AG04450 (cell line): ENCODE measurements at regions not wholly inside any gene's neighbourhood (a gene's known extent, or its start where the extent isn't known, plus 50 kb on each side); places are given as distances from the start of the nearest gene placed in this dataset.
"Not testable (repeated sequence)": the region's sequence is repeated elsewhere in the genome, so short reads cannot be mapped to it uniquely, and the experiment has no call there.

ENCODE experiments used
- CTCF ChIA-PET: fragments of 300-600, 350-600 bp; formaldehyde crosslinking; extraction: SDS; loops from one replicate; lab custom pipeline; 2022; ENCODE audit warnings: antibody characterized with exemption, inconsistent platforms; lab: Charles Lee
- POLR2A ChIA-PET: fragments of 350-600 bp; formaldehyde crosslinking; extraction: SDS; loops from one replicate; lab custom pipeline; 2021; ENCODE audit warnings: antibody characterized with exemption, inconsistent platforms; lab: Yijun Ruan, JAX
- DNase-seq: peaks from one replicate; pipeline ENCODE4 v3.0.0-alpha.2; 2011; ENCODE audit warnings: low read depth, low spot score
- H3K27ac ChIP-seq: one replicate; pipeline ENCODE4 v1.5.1; 2012; ENCODE audit warnings: low read depth, low read length, control low read depth
- H3K27me3 ChIP-seq: one replicate; pipeline ENCODE4 v1.6.0; 2012; ENCODE audit warnings: low read length; ENCODE audit not compliant: control insufficient read depth, insufficient read depth
- H3K4me3 ChIP-seq: 2 replicates; pipeline ENCODE4 v1.5.1; 2011; ENCODE audit warnings: mild to moderate bottlenecking, low read depth, low read length, control low read depth
- H3K9me3 ChIP-seq: 2 replicates; pipeline ENCODE4 v1.5.1; 2012; ENCODE audit warnings: low read length; ENCODE audit not compliant: control insufficient read depth, insufficient read depth
- CTCF ChIP-seq: IDR thresholded peaks from 2 replicates; pipeline ENCODE4 v1.5.1; 2011; ENCODE audit warnings: low read depth, low read length, control low read depth, inconsistent platforms

GRCh38 chrX:50980251-50980650 is 69.7 kb downstream of the BMP15 start:
- TF ChIP-seq CTCF, result no peak
- H3K9me3 ChIP-seq, result no peaks in the 10 kb centered on the region
- no peak overlapping the region for H3K4me3 ChIP-seq
- H3K27ac ChIP-seq, result no peak overlapping the region
- no peak for DNase-seq
- no peaks in the 10 kb centered on the region for H3K27me3 ChIP-seq
- ChIA-PET POLR2A (no interaction called here), CTCF (no interaction called here)

GRCh38 chrX:50988649-50989048 is 78.1 kb downstream of the BMP15 start:
- ChIA-PET POLR2A (no interaction called here), CTCF (interaction anchor here (1.6 to 2.5 kb wide), 2 partner anchors 241 to 297 kb away, joined by 7 to 16 read pairs; no protein-coding TSS in a partner anchor)
- no peaks in the 10 kb centered on the region for H3K27me3 ChIP-seq
- no peak for DNase-seq
- peak; percentile 52 for TF ChIP-seq CTCF
- no peak overlapping the region for H3K4me3 ChIP-seq
- H3K27ac ChIP-seq, result no peak overlapping the region
- H3K9me3 ChIP-seq, result no peaks in the 10 kb centered on the region

DNA sequence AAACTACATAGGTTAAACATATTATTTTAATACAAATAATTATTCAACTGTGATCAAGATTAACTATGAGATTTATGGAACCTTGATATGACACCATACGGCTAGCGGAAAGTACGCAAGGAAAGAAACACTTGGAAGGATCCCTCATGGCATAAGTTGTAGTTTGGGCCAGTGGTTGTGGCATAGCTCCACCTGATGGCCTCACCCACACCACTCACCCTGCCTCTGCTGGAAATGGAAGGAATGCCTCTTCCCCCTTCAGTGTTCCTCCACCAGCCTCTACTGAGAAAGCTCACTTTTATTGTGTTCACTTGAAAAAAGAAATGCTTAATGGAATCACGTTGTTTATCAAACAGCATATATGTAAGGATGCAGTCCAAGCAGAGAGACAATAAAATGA is 86.4 kb downstream of the BMP15 start:
- Histone ChIP-seq H3K9me3 (no peaks in the 10 kb centered on the region), H3K4me3 (no peak overlapping the region), H3K27ac (no peak overlapping the region), H3K27me3 (no peaks in the 10 kb centered on the region)
- ChIA-PET CTCF (no interaction called here), POLR2A (no interaction called here)
- no peak for DNase-seq
- TF ChIP-seq CTCF, result no peak

GRCh38 chrX:51000384-51000783 is 89.8 kb downstream of the BMP15 start:
- CTCF ChIA-PET, POLR2A ChIA-PET: not testable (repeated sequence)

DNA sequence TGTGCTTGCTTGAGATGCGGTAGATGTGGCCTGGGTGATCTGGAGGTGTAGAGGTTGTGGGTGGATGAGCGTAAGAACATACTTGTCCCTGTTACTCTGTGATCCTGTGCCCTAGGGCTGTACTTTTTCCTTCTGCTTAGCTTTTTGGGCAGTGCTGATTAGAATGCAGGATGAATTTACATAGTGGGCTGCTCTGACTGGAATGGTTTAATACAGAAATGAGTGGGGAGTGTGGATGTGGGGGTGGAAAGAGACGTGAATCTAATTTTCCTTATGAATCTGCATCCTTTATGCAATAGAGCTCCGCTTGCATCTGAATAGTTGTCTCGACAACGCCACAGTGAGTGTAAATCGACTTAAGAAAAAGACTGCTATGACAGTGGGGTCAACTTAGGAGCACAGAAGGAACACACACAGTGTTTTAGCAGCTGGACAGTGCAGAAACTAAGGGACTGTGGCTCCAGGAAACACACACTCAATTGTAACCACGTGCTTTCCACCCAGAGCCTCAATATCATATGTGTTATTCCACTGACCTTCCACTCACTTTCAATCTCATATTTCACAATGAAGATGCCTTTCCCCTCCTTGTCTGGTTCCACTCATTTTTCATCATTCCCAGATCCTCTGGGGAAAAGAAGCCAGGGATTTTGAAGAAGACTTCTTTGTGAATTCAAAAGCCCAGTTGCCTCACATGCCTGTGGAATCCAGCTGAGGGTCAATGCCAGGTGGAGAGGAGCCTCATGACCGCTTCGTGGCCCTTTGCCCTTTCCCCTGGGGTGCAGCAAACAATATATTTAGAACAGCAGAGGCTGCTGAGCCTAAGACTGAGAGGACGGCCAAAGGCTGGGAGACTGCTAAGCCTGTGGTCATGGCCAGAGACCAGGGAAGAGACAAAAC is 91.4 kb downstream of the BMP15 start:
- H3K9me3 ChIP-seq, H3K27ac ChIP-seq, H3K27me3 ChIP-seq, H3K4me3 ChIP-seq, CTCF ChIA-PET, POLR2A ChIA-PET, DNase-seq: not testable (repeated sequence)

More at GRCh38 chrX:51000384-51000783, 89.8 kb downstream of the BMP15 start:
- H3K27me3 ChIP-seq, DNase-seq, H3K27ac ChIP-seq, H3K9me3 ChIP-seq, H3K4me3 ChIP-seq: not testable (repeated sequence)

DNA sequence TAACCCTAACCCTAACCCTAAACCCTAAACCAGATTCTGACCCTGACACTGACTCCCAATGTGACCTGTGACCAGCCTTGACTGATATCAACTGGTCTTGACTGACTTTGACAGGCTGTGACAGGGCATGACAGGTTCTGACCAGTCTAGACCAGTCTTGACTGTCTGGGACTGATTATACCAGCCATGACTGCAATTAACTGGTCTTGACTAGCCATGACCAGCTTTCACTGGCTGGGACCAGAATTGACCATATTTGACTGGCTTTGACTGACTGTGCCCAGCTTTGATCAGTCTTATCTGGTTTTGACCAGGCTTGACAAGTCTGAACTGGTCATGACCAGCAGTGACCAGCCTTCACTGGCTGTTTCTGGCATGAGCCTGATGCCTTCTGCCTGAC is 95.5 kb downstream of the BMP15 start:
- no peak for DNase-seq
- CTCF ChIA-PET, result no interaction called here
- no peaks in the 10 kb centered on the region for H3K27me3 ChIP-seq
- TF ChIP-seq CTCF, result no peak
- no peak overlapping the region for H3K4me3 ChIP-seq
- no peaks in the 10 kb centered on the region for H3K9me3 ChIP-seq
- H3K27ac ChIP-seq, result no peak overlapping the region
- POLR2A ChIA-PET, result no interaction called here
